ENCODE measurements at regions not wholly inside any gene's neighbourhood (a gene's known extent, or its start where the extent isn't known, plus 50 kb on each side); places are given as distances from the start of the nearest gene placed in this dataset.

DNA sequence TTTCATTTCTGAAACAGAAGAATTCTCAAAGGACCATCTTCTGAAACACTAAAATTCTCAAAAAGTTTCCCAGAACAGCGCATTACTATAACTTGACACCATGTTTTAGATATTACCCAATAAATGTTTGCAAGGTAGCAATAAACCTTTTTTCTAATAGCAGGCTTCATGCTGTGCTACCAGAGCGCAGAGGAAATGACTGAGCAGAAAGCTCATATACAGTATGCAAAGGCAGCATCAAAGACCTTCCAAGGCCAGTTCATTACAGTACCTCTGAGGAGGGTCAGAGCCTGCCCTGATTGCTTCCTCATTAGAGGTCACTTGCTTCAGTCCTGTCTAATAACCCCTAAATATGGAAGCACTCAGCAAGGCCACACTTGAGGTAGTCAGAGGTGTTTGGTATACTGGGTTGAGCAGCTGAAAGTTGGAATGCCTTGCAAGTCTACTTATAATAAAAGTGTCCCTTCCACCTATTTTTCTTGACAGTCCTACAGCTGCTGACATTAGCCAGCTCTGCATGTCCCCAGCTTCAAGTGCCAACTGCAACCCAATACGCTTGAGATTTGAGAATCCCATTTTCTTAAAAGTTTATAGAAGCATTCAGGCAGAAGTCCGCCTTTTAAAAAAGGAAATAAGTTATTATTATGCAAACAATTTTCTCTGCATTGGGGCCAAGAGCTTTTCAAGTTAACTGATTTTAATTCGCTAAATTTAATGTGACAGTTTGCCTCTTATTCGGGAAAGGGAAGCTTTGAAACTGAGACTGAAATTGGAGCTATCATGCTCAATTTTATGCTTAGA, 207.2 kb downstream of the ZC3H11B start:
- no peaks in the 10 kb centered on the region for H3K36me3 ChIP-seq (ENCODE audit: control insufficient read depth, insufficient read depth, low read length)
- no peak for TF ChIP-seq CTCF (IDR thresholded peaks at IDR 0.05; ENCODE audit: insufficient read depth, low read length, poor library complexity, severe bottlenecking)
- no peak for DNase-seq (ENCODE audit: extremely low read depth, insufficient read length)
- no peaks in the 10 kb centered on the region for H3K27me3 ChIP-seq (replicated peaks; ENCODE audit: control insufficient read depth, insufficient read depth, low read length)
- no peak overlapping the region for H3K4me3 ChIP-seq (replicated peaks; ENCODE audit: low read depth, low read length)

GRCh38 chr1:219404629-219405028, 208.3 kb downstream of the ZC3H11B start:
- Histone ChIP-seq H3K27me3 (replicated peaks; ENCODE audit: control insufficient read depth, insufficient read depth, low read length) (no peaks in the 10 kb centered on the region), H3K4me3 (replicated peaks; ENCODE audit: low read depth, low read length) (no peak overlapping the region), H3K36me3 (ENCODE audit: control insufficient read depth, insufficient read depth, low read length) (no peaks in the 10 kb centered on the region)
- TF ChIP-seq CTCF (IDR thresholded peaks at IDR 0.05; ENCODE audit: insufficient read depth, low read length, poor library complexity, severe bottlenecking), result no peak
- DNase-seq (ENCODE audit: extremely low read depth, insufficient read length), result no peak

DNA sequence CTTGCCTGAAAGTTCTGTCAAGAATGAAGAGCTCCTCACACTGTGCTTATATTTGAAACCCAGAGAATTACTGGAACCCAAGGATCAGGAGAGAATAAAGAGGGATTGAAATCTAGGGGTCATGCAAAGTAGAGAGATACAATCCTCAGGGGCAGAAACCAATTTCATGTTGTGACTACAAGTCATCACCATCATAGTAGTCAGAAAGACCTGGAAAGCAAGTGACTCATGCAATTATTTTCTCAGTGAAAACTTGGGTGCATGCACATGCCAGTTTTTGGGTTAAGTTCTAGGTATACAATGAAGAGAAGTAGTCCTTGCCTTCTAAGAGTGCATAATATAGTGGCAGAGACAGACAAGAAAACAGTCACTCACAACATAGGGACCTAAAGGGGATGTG, 210.0 kb downstream of the ZC3H11B start:
- no peak for DNase-seq (ENCODE audit: extremely low read depth, insufficient read length)
- H3K4me3 ChIP-seq (replicated peaks; ENCODE audit: low read depth, low read length), result no peak overlapping the region
- no peaks in the 10 kb centered on the region; the same call in 1 of the 2 replicates for H3K27me3 ChIP-seq (replicated peaks; ENCODE audit: control insufficient read depth, insufficient read depth, low read length)
- no peaks in the 10 kb centered on the region for H3K36me3 ChIP-seq (ENCODE audit: control insufficient read depth, insufficient read depth, low read length)
- TF ChIP-seq CTCF (IDR thresholded peaks at IDR 0.05; ENCODE audit: insufficient read depth, low read length, poor library complexity, severe bottlenecking), result no peak

DNA sequence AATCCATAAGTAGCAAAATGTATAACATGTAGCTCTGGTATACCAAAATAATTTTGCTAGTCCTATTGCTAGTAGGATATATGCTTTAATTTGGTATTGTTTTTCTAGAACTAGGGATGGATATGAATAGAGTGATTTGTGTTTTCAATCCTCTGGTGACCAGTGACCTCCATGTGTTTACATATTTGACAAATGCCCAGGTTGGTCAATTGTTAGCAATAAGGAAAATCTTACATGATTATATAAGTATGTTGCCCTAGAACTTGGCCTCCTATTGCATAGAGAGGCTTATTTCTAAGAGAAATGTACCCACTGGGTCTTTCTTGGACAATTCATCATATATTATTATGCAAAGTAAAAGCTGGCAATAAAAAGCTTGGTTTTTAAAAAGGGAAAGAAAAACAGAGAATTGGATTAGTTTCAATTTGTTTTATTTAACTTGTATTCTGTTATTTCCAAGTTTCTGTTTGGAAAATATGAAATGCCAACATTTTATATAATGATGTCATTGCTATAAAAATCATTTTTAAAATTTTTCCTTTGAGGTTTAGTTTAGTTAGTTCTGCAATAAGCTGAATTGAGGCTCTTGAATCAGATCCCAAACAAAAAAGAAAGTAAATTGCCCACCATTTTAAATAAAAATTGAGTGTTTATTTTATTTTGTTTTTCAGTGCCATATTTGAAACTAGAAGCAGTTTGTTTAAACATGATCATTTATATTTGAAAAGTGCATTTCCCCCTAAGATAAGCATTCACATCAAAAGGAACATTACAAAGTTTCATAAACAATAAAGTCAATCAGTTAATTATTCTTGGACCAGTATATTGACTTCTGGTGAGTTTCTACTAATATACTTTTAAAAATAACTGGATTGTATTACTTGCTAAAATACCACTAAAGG, 210.9 kb downstream of the ZC3H11B start:
- Histone ChIP-seq H3K27me3 (replicated peaks; ENCODE audit: control insufficient read depth, insufficient read depth, low read length) (no peaks in the 10 kb centered on the region; the same call in 1 of the 2 replicates), H3K4me3 (replicated peaks; ENCODE audit: low read depth, low read length) (no peak overlapping the region), H3K36me3 (ENCODE audit: control insufficient read depth, insufficient read depth, low read length) (no peaks in the 10 kb centered on the region)
- TF ChIP-seq CTCF (IDR thresholded peaks at IDR 0.05; ENCODE audit: insufficient read depth, low read length, poor library complexity, severe bottlenecking), result no peak
- DNase-seq (ENCODE audit: extremely low read depth, insufficient read length), result no peak

GRCh38 chr1:219399446-219399845, 213.5 kb downstream of the ZC3H11B start:
- Histone ChIP-seq H3K27me3 (replicated peaks; ENCODE audit: control insufficient read depth, insufficient read depth, low read length) (no peaks in the 10 kb centered on the region; the same call in 1 of the 2 replicates), H3K36me3 (ENCODE audit: control insufficient read depth, insufficient read depth, low read length) (no peaks in the 10 kb centered on the region), H3K4me3 (replicated peaks; ENCODE audit: low read depth, low read length) (no peak overlapping the region)
- TF ChIP-seq CTCF (IDR thresholded peaks at IDR 0.05; ENCODE audit: insufficient read depth, low read length, poor library complexity, severe bottlenecking), result no peak
- DNase-seq (ENCODE audit: extremely low read depth, insufficient read length), result no peak

All from GM06990 (cell line).